Mucosa of stomach (tissue), 1 donor: ENCODE measurements at regions not wholly inside any gene's neighbourhood (a gene's known extent, or its start where the extent isn't known, plus 50 kb on each side); places are given as distances from the start of the nearest gene placed in this dataset.
"Not testable (repeated sequence)": the region's sequence is repeated elsewhere in the genome, so short reads cannot be mapped to it uniquely, and the experiment has no call there.

Experiments
- H3K27me3 ChIP-seq: one replicate; pipeline ENCODE4 v1.7.0; 2013; ENCODE audit warnings: mild to moderate bottlenecking, low read length; ENCODE audit not compliant: control insufficient read depth, insufficient read depth
- H3K36me3 ChIP-seq: one replicate; pipeline ENCODE4 v1.7.0; 2013; ENCODE audit warnings: low read length; ENCODE audit not compliant: control insufficient read depth, insufficient read depth
- H3K4me1 ChIP-seq: one replicate; pipeline ENCODE4 v1.7.0; 2013; ENCODE audit warnings: mild to moderate bottlenecking, low read length; ENCODE audit not compliant: control insufficient read depth, insufficient read depth
- H3K4me3 ChIP-seq: one replicate; pipeline ENCODE4 v1.7.0; 2013; ENCODE audit warnings: low read length
- H3K9ac ChIP-seq: one replicate; pipeline ENCODE4 v1.7.0; 2013; ENCODE audit warnings: mild to moderate bottlenecking, low read length, moderate library complexity
- H3K9me3 ChIP-seq: one replicate; pipeline ENCODE4 v1.7.0; 2013; ENCODE audit warnings: mild to moderate bottlenecking, low read length, moderate library complexity; ENCODE audit not compliant: control insufficient read depth
- donor health status: Pancreatic carcinoma.

DNA sequence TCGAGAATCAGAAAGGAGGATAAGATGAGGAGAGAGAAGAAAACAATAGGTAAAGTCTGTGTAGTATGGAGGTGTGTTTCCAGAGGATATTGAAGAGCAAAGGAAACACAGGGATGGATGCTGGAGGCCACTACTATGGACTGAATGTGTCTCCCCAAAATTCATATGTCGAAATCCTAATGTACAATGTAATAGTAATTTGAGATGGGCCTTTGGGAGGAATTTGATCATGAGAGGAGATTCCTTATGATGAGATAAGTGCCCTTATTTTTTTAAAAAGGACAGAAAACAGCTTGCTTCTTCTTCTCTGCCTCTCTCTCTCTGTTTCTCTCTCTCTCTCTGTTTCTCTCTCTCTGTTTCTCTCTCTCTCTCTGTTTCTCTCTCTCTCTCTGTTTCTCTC is 602.2 kb upstream of the ADAMTS5 start:
- Histone ChIP-seq H3K4me1 (no peaks in the 10 kb centered on the region), H3K4me3 (no peak overlapping the region), H3K9me3 (no peaks in the 10 kb centered on the region), H3K27me3 (no peaks in the 10 kb centered on the region), H3K9ac (no peak overlapping the region), H3K36me3 (no peaks in the 10 kb centered on the region)

DNA sequence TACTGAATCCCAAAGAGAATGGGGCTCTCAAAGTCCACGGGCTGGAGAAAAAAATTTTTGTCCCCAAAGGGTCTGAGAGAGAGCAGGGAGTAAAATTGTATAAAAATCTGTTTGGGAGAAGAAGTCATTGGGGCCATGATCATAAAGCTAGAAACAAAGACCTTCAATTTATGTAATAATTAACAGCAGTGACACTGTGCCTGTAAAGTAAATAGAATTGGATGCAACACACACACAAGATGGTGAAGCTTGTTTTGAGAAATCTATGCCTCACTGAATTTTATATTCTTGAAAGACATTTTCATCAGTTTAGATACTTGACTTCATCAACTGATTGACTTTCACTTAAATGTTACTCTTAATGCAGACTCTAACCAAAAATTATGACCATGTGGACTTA is 600.5 kb upstream of the ADAMTS5 start:
- no peaks in the 10 kb centered on the region for H3K27me3 ChIP-seq
- H3K4me1 ChIP-seq: no peaks in the 10 kb centered on the region
- no peaks in the 10 kb centered on the region for H3K9me3 ChIP-seq
- no peak overlapping the region for H3K4me3 ChIP-seq
- H3K9ac ChIP-seq: no peak overlapping the region
- no peaks in the 10 kb centered on the region for H3K36me3 ChIP-seq

DNA sequence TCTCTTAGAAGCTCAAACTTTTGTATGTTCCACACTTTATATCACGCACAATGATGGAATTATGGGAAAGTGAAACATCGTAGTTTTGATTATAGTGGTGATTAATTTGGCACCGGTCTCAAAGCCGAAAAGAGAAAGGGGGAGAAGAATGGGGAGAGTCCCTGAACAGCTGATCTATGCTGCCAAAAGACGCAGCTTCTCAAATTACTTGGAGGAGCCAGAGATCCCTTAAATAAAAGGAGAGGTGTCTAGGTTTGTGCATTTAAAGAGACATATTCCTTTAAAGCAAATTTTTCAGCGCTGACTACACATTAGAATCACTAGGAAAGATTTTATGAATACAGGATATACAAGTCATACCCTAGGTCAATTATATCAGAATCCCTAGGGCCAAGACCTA is 599.6 kb upstream of the ADAMTS5 start:
- H3K4me1 ChIP-seq: no peaks in the 10 kb centered on the region
- no peak overlapping the region for H3K4me3 ChIP-seq
- no peak overlapping the region for H3K9ac ChIP-seq
- no peaks in the 10 kb centered on the region for H3K9me3 ChIP-seq
- H3K27me3 ChIP-seq: no peaks in the 10 kb centered on the region
- H3K36me3 ChIP-seq: no peaks in the 10 kb centered on the region

DNA sequence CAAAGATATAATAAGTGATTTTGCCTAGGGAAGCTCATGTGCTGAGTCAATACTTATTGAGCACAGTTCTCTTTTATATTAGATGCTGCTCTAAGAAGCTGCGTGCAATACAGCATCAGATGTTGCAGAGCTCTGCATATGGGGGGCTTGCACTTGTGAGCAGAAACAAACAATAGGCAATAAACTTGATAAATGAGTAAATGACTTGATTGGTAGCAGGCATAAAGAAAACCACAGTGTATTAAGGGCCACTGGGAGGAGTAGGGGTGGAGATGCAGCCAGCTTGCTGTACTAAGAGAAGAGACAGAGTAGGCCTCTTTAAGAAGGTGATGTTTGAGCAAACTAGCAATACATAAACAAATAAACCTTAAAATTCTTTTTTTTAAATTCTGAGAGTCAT is 598.5 kb upstream of the ADAMTS5 start:
- H3K9ac ChIP-seq: no peak overlapping the region
- H3K4me1 ChIP-seq: no peaks in the 10 kb centered on the region
- H3K4me3 ChIP-seq: no peak overlapping the region
- H3K36me3 ChIP-seq: no peaks in the 10 kb centered on the region
- H3K27me3 ChIP-seq: no peaks in the 10 kb centered on the region
- no peaks in the 10 kb centered on the region for H3K9me3 ChIP-seq

DNA sequence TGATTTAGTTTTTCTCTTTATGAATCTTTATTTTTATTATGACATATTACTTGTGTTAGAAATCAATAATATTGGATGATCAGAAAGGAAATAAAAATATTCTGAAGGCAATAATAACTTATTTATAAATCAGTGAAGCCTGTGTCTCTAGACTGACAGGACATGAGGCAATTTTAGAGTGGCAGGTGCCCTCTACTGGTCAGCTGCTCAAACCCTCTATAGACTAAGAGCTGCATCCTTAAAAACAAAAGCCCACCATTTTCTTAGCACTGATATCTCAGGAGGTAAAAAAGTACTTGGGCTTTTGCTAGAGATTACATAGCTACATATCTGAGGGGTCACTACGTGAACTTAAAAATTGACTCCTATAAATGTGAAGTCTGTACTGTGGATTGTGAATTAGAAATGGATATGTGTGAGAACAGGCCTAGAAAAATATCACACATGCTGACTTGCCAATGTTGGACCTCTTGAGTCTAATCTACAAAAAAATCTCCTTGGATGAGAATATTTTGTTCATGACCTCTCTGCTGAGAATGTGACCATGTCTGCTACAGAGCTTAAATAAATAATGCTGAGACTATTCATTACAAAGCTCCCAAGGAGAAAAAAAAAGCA is 597.9 kb upstream of the ADAMTS5 start:
- Histone ChIP-seq H3K4me3 (no peak overlapping the region), H3K9me3 (no peaks in the 10 kb centered on the region), H3K4me1 (no peaks in the 10 kb centered on the region), H3K27me3 (no peaks in the 10 kb centered on the region), H3K9ac (no peak overlapping the region), H3K36me3 (no peaks in the 10 kb centered on the region)

DNA sequence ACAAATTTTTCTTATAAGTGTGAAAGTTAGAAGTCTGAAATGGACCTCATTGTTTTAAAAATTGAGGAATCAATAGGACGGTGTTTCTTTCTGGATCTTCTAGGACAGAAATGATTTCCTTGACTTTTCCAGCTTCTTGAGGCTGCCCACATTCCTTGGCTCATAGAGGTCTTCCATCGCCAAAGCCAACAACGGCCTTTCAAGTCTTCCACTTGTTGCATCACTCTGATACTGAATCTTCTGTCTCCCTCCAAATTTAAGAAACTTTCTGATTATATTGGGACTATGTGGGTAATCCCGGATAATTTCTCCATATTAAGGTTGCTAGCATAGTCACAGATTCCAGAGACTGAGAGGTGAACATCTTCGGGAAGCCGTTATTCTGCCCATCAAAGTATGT is 595.4 kb upstream of the ADAMTS5 start:
- Histone ChIP-seq H3K36me3 (no peaks in the 10 kb centered on the region), H3K27me3 (no peaks in the 10 kb centered on the region), H3K4me3 (no peak overlapping the region), H3K9ac (no peak overlapping the region), H3K4me1 (no peaks in the 10 kb centered on the region), H3K9me3 (no peaks in the 10 kb centered on the region)

DNA sequence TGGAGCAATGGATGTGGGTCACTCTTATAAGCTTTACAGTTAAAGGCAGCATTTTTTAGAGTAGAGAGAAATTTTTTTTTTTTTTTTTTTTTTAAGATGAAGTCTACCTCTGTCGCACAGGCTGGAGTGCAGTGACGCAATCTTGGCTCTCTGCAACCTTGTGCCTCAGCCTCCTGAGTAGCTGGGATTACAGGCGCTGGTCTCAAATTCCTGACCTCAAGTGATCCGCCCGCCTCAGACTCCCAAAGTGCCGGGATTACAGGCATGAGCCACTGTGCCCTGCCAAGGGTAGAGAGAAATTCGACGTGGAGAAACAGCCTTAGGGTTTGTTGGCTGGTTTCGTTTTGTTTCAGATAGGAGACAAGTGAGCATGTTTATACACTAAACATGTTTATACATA is 594.2 kb upstream of the ADAMTS5 start:
- H3K4me1 ChIP-seq: no peaks in the 10 kb centered on the region
- H3K27me3 ChIP-seq: no peaks in the 10 kb centered on the region
- no peaks in the 10 kb centered on the region for H3K36me3 ChIP-seq
- no peak overlapping the region for H3K4me3 ChIP-seq
- no peak overlapping the region for H3K9ac ChIP-seq
- H3K9me3 ChIP-seq: no peaks in the 10 kb centered on the region

DNA sequence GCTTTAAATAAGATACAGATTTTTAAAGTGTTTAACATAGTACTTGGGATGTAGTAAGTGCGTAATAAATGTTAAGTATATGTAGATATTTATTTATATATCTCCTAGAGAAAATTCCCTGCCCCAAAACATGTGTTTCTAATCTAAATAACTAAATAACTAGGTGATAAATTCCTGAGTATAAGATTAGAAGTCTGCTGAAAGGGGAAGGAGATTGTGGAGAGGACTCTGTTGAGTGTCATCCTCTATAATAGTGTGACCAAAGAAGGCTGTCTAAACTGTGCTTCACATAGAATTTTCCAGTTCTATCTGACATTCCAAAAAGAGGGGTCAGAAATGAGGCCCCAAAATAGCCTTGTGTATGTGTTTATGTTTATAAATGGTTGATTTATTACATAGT is 590.5 kb upstream of the ADAMTS5 start:
- H3K36me3 ChIP-seq: no peaks in the 10 kb centered on the region
- no peak overlapping the region for H3K4me3 ChIP-seq
- H3K27me3 ChIP-seq: no peaks in the 10 kb centered on the region
- H3K4me1 ChIP-seq: no peaks in the 10 kb centered on the region
- H3K9ac ChIP-seq: no peak overlapping the region
- no peaks in the 10 kb centered on the region for H3K9me3 ChIP-seq

DNA sequence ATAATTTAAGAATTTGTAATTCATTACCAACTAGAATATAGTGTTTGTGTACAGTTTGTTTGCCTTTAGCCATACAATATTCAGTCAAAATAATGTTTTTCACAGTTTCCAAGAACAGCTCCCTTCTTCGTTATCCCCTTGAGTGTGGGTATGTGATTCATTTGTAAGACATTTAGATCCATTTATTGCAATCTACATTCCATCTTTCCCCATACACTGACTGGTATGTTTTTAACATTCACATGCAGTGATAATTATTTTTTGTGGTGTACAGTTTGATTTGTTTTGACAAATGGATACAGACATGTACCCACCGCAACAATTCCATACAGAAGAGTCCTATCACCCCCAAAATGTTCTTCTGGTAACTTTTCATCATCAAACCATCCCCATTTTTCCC is 589.1 kb upstream of the ADAMTS5 start:
- Histone ChIP-seq H3K4me1 (no peaks in the 10 kb centered on the region), H3K27me3 (no peaks in the 10 kb centered on the region), H3K4me3 (no peak overlapping the region), H3K9ac (no peak overlapping the region), H3K9me3 (no peaks in the 10 kb centered on the region), H3K36me3 (no peaks in the 10 kb centered on the region)

DNA sequence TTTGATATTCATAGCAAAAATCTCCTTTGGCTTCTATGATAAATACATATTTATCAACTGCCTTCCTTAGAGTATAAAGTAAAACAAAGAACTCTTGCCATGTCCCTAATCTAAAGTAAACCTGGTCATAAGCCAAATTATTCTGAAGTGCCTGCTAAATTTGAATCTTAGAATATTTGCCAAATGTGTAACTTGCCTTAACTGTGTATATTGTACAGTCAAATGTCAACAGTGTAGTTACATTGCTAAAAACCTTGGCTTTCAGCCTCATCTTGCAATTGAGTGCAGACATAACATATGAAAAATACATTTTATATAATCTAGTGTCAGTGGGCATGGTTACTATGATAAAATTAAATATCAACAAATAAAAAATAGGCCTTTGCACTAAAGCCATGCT is 583.4 kb upstream of the ADAMTS5 start:
- H3K36me3 ChIP-seq: no peaks in the 10 kb centered on the region
- H3K4me1 ChIP-seq: no peaks in the 10 kb centered on the region
- H3K27me3 ChIP-seq: no peaks in the 10 kb centered on the region
- no peak overlapping the region for H3K4me3 ChIP-seq
- H3K9ac ChIP-seq: no peak overlapping the region
- H3K9me3 ChIP-seq: no peaks in the 10 kb centered on the region

DNA sequence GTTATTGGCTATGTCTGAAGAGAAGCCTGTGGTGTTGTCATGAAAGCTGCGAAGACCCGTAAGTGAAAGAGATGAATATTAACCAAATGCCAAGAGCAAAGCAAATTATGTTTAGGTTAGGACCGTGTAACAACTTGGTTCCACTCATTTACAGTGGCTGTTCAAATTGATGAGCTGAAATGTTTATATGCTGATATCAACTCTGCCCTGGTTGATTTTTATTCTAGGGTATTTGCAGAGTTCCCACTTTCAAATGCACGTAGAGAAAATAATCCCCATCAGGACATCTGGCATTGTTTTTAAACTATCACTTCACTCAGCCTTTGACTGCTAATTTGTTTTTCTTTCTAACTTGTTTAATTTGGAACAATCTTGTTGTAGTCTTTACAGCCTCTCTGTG is 581.6 kb upstream of the ADAMTS5 start:
- no peaks in the 10 kb centered on the region for H3K4me1 ChIP-seq
- no peak overlapping the region for H3K9ac ChIP-seq
- H3K4me3 ChIP-seq: no peak overlapping the region
- H3K9me3 ChIP-seq: no peaks in the 10 kb centered on the region
- H3K36me3 ChIP-seq: no peaks in the 10 kb centered on the region
- H3K27me3 ChIP-seq: no peaks in the 10 kb centered on the region

DNA sequence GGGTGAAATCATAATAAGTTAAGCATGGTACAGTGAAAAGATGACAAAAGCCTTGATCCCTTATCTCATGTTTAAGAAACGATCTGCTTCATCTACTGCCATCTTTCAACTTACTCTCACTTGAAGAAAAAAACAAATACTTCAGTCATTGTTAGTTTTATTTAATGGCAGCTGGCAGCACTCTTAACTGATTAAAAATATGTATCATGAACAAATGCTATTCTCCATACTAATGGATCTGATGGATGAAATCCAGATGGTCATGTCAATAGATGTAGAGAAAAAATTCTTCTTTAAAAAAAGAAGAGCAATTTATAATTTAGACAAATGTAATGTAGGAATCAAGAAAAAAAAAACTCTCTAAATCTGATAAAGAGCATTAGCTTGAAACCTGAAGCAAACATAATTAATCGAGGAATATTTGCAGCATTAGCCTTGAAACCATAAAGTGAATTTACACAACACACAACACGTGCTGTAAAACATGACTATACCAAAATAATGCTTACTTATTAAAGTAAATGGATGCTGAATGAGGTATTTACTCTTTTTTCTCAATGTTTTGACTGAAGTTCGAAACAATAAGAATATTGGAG is 579.0 kb upstream of the ADAMTS5 start:
- Histone ChIP-seq H3K9me3 (no peaks in the 10 kb centered on the region), H3K4me3 (no peak overlapping the region), H3K36me3 (no peaks in the 10 kb centered on the region), H3K27me3 (no peaks in the 10 kb centered on the region), H3K9ac (no peak overlapping the region), H3K4me1 (no peaks in the 10 kb centered on the region)

DNA sequence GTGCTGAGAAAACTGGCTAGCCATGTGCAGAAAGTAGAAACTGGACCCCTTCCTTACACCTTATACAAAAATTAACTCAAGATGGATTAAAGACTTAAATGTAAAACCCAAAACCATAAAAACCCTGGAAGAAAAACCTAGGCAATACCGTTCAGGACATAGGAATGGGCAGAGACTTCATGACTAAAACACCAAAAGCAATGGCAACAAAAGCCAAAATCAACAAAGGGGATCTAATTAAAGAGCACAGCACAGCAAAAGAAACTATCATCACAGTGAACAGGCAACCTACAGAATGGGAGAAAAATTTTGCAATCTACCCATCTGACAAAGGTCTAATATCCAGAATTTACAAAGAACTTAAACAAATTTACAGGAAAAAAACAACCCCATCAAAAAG is 575.2 kb upstream of the ADAMTS5 start:
- H3K36me3 ChIP-seq, H3K9ac ChIP-seq, H3K9me3 ChIP-seq, H3K4me1 ChIP-seq, H3K4me3 ChIP-seq, H3K27me3 ChIP-seq: not testable (repeated sequence)
